ENCODE measurements at regions not wholly inside any gene's neighbourhood (a gene's known extent, or its start where the extent isn't known, plus 50 kb on each side); places are given as distances from the start of the nearest gene placed in this dataset.
"Not testable (repeated sequence)": the region's sequence is repeated elsewhere in the genome, so short reads cannot be mapped to it uniquely, and the experiment has no call there.

- no peak for DNase-seq (ENCODE audit: low read depth)
These were observed 140.7 kb upstream of the CDKN3 start for GRCh38 chr14:54256156-54256555.

- no peak for DNase-seq (ENCODE audit: low read depth)
These were observed 139.4 kb upstream of the CDKN3 start for GRCh38 chr14:54257424-54257823.

GRCh38 chr14:54258382-54258781 is 138.4 kb upstream of the CDKN3 start:
- no peak for DNase-seq (ENCODE audit: low read depth)

- DNase-seq (ENCODE audit: low read depth) = no peak
These were observed 137.0 kb upstream of the CDKN3 start for GRCh38 chr14:54259821-54260220.

GRCh38 chr14:54261283-54261682 is 135.5 kb upstream of the CDKN3 start:
- no peak for DNase-seq (ENCODE audit: low read depth)

GRCh38 chr14:54266616-54267015 is 130.2 kb upstream of the CDKN3 start:
- not testable (repeated sequence) for DNase-seq (ENCODE audit: low read depth)

GRCh38 chr14:54267172-54267571 is 129.6 kb upstream of the CDKN3 start:
- no peak for DNase-seq (ENCODE audit: low read depth)

GRCh38 chr14:54275997-54276725 is 120.6 kb upstream of the CDKN3 start:
- no peak for DNase-seq (ENCODE audit: low read depth)

- DNase-seq (ENCODE audit: low read depth) = no peak
These were observed 118.7 kb upstream of the CDKN3 start for GRCh38 chr14:54278087-54278486.

- no peak for DNase-seq (ENCODE audit: low read depth)
These were observed 118.0 kb upstream of the CDKN3 start for GRCh38 chr14:54278665-54279295.

- no peak for DNase-seq (ENCODE audit: low read depth)
These were observed 114.0 kb upstream of the CDKN3 start for GRCh38 chr14:54282849-54283248.

- no peak for DNase-seq (ENCODE audit: low read depth)
These were observed 111.8 kb upstream of the CDKN3 start for GRCh38 chr14:54285030-54285429.

GRCh38 chr14:54291491-54292191 is 105.2 kb upstream of the CDKN3 start:
- DNase-seq (ENCODE audit: low read depth) = no peak

GRCh38 chr14:54294802-54295201 is 102.0 kb upstream of the CDKN3 start:
- DNase-seq (ENCODE audit: low read depth) = no peak

- DNase-seq (ENCODE audit: low read depth) = no peak
These were observed 97.1 kb upstream of the CDKN3 start for GRCh38 chr14:54299410-54300363.

GRCh38 chr14:54300881-54301280 is 95.9 kb upstream of the CDKN3 start:
- DNase-seq (ENCODE audit: low read depth) = no peak

GRCh38 chr14:54301359-54301758 is 95.4 kb upstream of the CDKN3 start:
- no peak for DNase-seq (ENCODE audit: low read depth)

- DNase-seq (ENCODE audit: low read depth) = no peak
These were observed 90.0 kb upstream of the CDKN3 start for GRCh38 chr14:54306806-54307205.

GRCh38 chr14:54309615-54310014 is 87.2 kb upstream of the CDKN3 start:
- DNase-seq (ENCODE audit: low read depth) = no peak

GRCh38 chr14:54310151-54310850 is 86.5 kb upstream of the CDKN3 start:
- DNase-seq (ENCODE audit: low read depth) = no peak

GRCh38 chr14:54310851-54311228 is 86.0 kb upstream of the CDKN3 start:
- DNase-seq (ENCODE audit: low read depth) = no peak
